Renal pelvis (tissue), 1 donor: ENCODE measurements at regions not wholly inside any gene's neighbourhood (a gene's known extent, or its start where the extent isn't known, plus 50 kb on each side); places are given as distances from the start of the nearest gene placed in this dataset.
"Not testable (repeated sequence)": the region's sequence is repeated elsewhere in the genome, so short reads cannot be mapped to it uniquely, and the experiment has no call there.

Experiments
- DNase-seq: peaks from one replicate; pipeline ENCODE4 v3.0.0-alpha.2; 2013

DNA sequence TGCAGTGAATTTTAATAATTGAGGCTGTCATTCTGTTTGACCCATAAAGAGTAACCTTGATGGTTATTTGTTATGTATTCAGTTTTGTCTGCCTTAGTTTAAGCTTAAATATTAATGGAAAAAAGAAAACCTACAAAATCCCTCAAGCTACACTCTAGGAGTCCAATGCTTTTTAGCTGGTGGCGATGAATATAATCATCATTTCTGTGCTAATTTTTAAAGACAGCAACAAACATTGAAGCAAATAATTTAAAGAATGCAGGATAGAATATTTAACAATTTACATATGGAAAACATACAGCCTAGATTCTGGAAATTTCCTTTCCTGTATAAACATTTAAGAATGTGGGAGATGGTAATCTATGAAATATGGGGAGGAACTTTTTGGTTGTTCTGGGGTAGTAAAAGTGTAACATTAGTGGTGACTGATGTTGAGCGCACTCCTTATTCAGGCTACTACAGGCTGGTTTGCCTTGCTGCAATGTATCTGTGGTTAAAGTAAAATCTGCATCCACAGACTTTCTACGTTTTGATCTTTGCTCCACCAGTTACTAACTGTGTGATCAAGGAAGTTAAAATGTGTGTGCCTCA, 287.9 kb upstream of the DEFB112 start:
- no peak for DNase-seq

DNA sequence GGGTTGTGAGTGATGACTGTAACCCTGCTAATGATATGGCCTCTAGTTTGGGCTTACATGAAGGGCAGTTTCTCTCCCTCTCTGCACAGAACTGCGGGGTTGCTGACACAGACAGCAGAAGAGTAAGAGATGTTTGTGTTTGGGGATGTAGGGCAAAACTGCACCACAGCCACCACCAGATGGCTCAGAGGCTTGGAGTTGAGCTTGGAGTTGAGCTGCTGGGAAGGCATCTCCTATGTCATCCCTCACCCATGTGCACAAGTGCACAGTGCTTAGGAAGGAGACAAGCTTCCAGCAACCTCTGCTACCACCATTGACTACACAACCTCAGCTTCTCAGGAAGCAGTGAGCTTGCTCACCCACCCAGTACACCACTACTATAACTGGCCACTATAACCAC, 303.9 kb upstream of the DEFB112 start:
- no peak for DNase-seq

DNA sequence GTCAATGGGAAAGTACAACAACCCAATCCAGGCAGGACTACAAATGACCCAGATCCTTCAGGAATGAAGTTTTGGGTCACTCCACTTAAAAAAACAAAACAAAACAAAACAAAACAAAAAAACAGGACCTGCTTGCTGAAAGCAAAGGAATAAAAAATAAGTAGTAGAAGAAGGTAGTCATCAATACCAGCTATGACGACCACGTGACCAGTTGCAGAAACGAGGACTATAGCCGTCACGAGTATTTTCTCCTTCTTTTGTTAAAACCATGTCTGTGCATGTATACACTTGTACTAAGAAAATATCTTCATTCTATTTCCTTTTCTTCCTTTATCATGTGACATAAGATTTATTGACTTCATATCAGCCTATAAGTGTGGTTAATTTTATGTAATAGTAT, 308.4 kb upstream of the DEFB112 start:
- no peak for DNase-seq

DNA sequence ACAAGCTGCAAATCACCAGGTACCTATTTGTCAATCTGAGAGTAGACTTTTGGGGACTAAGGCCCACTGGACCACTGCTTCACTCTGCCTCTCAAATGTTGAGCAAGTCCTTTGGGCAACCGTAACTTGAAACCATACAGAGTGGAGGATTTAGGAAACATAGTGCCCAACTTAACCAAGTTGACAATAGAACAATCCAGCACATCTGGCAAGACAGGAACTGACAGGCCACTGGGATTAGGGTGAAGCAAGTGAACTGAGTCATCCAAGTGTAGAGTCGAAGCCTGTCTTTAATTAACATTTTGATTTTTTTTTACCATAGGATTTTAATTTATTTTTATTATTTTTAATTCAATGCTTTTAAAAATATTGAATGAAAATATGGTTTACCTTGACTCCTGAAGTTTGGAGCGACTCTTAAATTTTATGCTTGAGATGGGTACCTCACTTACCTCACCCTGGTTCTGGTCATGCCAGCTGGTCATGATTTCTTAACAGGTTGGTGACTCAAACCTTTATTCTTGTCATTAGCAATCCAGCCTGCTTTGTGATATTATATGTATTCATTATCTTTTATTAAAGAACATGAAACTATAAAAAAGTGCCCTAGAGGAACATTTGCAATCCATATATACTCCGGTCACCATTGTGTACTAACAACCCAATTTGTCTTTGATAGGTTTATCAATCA, 312.1 kb upstream of the DEFB112 start:
- no peak for DNase-seq

DNA sequence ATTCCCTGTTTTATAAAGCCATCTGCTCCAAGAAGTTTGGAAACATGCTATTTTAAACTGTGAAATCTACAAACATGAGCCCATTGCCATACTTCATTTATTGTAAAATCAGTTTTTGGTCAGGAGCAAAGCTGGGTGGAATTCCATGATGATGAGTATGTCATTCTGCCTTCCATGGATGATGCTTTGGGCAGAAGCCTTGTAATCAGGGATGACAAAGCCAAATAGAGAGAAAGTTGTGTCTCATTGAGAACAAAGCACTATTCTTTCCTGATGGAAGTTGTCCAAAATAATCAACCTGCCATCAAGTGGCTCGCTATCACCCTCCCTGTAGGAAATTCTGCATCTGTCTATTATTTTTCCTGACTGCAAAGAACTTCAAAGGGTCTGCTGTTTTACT, 313.0 kb upstream of the DEFB112 start:
- no peak for DNase-seq

DNA sequence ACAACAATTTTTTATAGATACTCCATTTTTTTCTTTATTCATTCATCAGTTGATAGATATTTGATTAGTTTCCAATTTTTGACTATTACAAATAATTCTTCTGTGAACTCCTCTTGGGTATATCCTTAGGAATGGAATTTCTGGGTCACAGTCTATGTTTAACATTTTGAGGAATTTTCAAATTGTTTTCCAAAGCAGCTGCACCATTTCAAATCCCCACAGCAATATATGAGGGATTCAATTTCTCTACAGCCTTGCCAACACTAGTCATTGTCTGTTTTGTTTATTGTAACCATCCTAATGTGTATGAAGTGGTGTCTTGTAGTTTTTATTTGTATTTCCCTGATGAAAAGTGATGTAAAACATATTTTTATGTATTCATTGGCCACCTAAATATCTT, 320.3 kb upstream of the DEFB112 start:
- DNase-seq, result no peak

DNA sequence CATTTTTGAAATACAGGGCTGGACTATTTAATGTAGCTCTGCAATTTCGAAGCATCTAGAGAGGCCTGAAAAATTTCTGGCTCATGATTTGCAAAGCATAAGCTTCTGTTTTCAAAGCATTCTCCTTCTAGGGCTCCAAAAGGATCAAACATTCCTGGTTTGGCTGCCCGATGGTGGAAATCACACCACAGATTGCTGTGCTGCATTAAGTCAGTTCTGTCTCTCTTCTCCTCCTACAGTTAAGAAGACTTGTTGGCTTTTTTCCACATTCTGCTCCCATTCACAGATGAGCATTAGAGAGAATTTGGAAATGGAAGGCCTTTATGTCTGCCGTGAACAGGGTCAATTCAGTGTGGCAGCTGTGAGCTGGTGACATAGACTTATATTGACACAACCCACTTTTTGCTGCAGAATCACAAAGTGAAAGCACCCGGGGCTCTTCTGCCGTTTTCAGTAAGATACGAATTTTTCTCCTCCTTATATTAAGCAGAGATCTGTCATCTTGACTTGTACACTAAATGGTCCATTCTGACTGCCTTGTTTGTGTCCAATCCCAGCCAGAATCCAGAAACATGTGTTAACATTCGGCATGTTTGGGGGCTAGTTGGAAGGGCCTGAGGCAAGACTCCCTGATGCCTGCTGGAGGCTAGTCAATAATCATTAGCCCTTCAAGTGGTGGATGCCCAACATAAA, 330.8 kb upstream of the DEFB112 start:
- DNase-seq, result no peak

DNA sequence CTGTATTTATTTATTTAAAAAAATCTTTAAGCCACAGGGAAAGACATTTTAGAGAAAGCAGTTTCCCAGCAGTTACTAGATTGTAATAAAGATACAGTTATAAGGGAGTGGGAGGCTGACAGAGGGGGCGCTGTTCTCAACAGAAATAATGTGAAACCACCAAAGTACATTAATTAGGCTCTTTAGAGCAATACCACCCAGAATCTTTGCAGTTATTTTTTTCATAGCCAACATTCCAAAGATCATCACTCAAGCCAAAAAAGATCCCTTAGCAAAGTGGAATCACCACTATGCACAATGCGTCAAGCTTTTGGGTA, 331.3 kb upstream of the DEFB112 start:
- no peak for DNase-seq

DNA sequence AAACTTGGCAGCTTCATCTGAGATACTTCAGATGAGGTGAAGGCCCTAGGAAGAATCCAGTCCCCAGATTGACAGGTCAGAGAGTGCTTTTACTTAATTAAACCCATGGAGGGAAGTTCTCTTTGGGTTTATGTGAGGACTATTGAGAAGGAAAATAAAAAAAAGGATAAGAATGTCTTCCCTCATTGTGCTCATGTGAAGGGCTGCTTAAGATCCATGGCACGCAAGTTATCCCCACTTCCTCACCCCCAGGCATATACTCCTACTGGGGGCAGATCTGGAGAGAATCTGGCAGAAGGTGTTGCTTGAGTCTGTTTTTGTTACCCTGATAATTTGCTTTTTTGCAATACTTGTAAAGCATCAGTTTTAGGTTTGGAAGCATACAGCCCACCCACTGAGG, 322.9 kb upstream of the TFAP2D start:
- DNase-seq, result no peak

DNA sequence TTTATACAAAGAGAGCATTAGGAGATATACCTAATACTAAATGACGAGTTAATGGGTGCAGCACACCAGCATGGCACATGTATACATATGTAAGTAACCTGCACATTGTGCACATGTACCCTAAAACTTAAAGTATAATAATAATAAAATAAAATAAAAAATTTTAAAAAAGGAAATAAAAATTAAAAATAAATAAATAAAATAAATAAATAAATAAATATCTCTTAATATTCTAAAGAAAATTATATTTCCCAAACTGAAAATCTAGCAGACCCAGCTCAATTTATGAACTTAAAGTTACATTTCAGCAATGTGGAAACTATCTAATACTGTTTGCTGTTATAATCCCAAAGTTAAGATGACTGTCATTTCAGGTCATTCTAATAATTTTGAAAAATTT, 319.2 kb upstream of the TFAP2D start:
- DNase-seq, result not testable (repeated sequence)

DNA sequence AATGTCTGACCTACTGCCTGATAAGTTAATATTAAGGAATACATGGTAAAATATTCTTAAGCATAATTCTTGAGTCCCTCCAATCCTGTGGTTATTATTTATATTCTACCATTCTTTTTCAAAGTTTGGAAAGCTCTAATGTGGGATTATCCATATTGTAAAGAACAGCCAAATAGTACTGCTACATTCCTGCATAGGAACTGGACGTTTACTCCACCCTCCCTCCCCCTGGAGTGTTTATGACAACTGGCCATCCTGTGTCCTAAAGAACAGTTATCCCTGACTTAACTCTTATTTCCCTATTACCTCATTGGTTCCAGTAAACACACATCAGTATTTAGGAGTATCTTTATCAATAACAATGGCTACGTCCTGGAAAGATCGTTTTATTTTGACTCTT, 308.7 kb upstream of the TFAP2D start:
- no peak for DNase-seq

DNA sequence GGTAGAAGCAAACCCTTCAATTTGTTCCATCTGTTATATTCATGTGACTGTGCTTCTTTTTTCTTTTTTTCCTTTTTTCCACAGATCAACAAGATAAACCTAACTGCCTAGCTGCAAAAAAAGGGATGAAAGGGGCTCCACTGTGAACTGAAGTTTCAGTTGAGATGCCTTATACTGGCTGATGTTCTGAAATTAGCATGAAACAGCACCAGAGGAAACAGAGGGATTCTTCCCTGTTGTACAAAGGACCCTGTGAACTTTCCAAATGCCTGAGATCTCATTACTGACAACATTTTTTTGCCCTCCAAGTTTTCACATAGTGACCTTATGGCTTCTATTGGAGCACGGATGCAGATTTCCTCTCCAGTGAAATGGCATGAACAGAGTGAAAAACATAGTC, 302.7 kb upstream of the TFAP2D start:
- no peak for DNase-seq

DNA sequence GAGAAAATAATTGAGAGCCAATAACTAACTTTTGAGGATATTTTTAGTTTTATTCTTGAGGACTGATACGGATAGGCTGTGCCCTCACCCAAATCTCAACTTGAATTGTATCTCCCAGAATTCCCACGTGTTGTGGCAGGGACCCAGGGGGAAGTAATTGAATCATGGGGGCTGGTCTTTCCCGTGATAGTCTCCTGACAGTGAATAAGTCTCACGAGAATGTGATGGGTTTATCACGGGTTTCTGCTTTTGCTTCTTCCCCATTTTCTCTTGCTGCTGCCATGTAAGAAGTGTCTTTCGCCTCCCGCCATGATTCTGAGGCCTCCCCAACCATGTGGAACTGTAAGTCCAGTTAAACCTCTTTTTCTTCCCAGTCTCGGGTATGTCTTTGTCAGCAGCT, 292.3 kb upstream of the TFAP2D start:
- DNase-seq, result not testable (repeated sequence)

DNA sequence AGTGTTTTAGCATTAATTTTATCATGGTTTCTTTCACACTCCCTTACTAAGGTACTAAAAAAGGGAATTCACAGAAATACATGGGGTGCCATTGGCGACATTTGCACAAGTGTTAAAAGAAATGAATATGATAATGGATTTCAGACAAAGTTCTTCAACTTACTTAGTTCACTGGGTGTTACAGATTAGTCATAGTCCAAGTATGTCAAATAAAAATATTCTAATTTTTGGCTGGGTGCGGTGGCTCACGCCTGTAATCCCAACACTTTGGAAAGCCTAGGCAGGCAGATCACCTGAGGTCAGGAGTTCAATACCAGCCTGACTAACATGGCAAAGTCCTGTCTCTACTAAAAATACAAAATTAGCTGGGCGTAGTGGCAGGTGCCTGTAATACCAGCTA, 286.1 kb upstream of the TFAP2D start:
- no peak for DNase-seq

DNA sequence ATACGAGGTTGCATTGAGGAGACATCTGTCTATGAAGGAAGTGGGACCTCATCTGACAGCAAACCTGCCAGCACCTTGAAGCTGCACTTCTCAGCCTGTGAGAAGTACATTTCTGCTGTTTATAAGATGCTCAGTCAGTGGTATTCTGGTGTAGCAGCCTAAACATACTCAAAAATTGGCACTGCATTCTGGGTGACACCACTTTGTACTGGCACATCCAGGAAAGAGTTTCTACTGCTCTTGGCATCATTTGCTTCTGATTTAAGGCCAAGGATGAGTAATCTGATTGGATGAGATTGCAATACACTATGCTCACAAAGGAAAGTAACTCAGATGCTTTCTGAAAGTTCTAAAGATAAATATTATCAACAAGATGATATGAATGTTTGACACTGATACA, 275.4 kb upstream of the TFAP2D start:
- no peak for DNase-seq

DNA sequence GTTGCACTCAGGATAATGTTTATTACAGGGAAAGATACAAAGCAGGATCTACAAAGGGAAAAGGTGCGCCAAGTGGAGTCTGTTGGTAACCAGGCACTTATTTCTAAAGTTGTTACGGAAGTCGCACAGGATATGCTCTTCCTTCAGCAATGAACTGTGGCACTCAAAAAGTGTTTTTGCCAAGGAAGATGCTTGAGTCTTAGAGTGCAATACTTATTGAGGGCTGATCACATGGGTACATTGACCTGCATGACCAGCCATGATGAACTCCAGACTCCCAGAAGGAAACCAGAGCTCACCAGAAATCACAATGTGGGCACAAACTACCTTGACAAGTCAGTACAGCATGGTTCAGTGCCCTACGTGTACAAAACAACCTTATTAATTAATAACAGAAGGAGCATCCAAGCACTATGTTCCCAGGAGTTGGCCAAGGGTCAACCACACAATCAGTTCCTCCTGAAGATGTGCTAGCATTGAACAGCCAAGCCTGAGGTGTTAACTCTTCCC, 270.7 kb upstream of the TFAP2D start:
- peak; percentile 10 for DNase-seq

DNA sequence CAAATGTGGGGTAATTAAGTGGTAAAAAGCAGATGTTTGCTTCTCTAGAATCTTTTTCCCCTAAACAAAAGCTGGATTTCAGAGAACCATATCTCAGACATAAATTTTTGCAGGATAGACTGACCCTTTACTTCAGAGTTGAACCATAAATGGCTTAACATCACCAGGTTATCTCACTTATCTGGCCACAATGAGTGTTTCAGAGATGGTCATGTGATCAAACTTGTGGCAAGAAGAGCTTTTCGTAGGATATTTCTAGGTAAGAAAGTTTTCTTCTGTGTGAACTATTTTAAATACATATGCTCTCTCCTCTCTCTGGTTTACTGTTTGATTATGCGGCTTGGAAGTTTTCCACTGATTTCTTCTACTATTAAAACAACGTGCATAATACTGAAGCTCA, 270.2 kb upstream of the TFAP2D start:
- no peak for DNase-seq

DNA sequence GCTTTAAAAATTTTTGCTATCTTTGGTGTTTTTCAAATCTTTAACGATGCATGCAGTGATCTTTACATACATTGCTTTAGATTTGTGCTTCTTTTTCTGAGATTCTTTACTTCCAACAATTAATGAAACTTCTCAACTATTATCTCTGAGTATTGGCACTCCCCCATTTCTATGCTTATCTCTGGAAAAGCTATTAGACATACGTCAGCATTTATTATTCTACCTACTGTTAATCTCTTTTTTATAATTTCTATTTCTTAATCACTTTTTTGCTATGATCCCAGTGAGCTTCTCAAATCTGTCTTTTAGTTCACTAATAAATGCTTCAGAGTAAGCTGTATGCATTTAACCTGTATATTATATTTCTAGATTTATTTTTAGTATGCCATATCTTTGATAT, 264.2 kb upstream of the TFAP2D start:
- no peak for DNase-seq

DNA sequence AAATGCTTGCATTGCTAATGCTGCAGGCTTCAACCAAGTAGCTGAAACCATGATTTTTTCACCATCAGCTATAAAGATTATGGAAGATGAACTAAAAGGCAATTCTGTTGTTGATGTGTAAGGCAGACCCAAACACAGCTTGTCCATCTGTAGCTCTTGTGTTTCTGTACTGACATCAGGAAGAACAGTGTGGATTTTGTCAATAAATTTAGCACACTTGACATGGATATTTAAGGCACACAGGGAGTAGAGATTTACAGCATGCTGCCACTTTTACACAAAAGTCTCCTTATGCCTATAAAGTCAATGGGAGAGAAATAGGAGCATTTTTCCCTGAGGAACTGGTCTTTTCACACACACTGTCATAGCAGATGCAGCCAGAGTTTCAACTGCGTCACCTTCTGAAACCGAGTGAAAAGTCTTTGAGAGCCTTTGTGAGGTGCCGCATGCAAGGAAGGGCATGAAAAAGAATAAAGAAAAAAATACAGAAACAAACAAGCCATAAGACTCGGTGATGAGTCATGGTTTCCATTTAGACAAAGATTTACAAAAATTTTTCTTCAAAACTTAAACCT, 261.4 kb upstream of the TFAP2D start:
- DNase-seq, result no peak

DNA sequence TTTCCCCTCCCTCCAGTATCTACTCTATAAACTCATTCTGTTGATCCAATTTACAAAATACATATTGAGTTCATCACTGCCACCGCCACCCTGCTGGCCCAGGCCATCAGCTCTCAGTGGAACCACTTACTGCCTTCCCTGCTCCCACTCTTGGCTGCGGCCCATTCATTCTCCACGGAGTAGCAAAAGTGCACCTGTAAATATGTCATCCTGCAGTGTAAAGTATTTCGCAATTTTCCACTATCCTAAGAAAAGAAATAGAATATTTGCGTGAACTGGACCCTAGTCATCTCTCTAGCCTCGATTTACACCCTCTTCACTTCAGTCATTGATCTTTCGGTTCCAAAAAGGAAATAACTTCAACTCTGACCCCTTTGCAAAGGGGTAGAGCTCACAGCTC, 258.3 kb upstream of the TFAP2D start:
- no peak for DNase-seq

DNA sequence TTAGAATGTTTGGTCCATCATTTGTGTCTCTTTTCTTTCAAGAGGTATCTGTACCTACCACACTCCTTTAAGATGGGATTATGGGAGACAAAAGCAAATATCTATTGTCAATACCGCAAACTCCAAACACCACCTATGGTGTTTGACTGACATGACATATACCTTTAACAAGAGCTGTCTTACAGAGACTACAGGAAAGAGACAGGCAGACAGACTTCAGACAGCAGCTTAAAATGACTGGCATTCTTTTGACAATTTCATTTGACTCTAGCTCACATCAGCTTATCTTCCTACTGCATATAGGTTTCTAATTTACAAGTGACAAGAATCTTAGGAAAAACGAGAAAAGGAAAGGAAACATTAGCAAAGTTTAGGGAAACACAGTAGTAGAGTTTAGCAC, 256.0 kb upstream of the TFAP2D start:
- DNase-seq, result no peak

DNA sequence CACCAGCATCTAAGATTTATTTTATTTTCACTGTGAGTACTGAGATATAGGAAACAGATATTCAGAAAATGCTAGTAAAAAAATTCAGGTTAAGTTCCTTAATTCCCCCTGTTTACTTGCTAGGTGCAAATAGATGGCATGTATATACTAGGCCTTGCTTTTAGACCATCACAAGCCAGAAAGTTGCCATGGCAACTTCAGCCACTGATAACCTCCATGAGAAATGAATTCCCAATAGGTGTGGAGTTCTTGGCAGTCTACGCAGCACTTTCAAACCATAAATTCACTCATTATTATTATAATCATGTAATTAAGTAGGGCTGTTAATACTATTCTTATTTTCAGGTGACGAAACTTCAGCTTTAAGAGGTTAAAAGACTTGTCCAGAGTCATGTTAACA, 251.6 kb upstream of the TFAP2D start:
- no peak for DNase-seq

DNA sequence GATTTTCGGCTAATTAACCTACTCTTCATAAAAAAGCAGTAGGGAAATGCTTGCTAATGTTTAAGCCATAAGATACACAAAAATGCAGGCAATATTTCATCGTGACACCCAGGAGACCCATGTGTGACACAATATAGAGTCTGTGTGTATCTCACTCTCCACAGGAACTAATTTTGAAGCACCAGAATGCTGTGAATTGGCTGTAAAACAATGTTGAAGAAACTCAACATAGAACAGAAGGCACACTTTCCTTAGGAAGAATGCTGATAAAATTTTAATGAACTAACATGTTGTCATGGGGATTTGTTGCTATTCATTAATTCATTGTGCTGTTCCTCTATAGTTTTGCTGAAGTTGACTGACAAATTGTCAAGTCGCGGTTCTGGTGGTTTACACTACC, 249.4 kb upstream of the TFAP2D start:
- no peak for DNase-seq
